ENCODE measurements at regions not wholly inside any gene's neighbourhood (a gene's known extent, or its start where the extent isn't known, plus 50 kb on each side); places are given as distances from the start of the nearest gene placed in this dataset.

- no CpG with 5 or more reads among the region's 2 CpGs for WGBS (ENCODE audit: extremely low coverage, insufficient coverage, low lambda C conversion rate)
- no peaks in the 10 kb centered on the region for H3K27me3 ChIP-seq (ENCODE audit: insufficient read depth, low read length, poor library complexity)
Observed at GRCh38 chr2:136051001-136051724, 65.7 kb upstream of the DARS1 start.

GRCh38 chr2:136049991-136050920, 64.8 kb upstream of the DARS1 start:
- no peak overlapping the region for H2BK15ac ChIP-seq (replicated peaks; ENCODE audit: low read depth)
- no peak overlapping the region for H3K27ac ChIP-seq (ENCODE audit: low read depth, low read length)
- H3K56ac ChIP-seq (ENCODE audit: low read length), result no peak overlapping the region
- H3K36me3 ChIP-seq (ENCODE audit: control insufficient read depth, insufficient read depth, low read length), result no peaks in the 10 kb centered on the region
- H3K4me1 ChIP-seq (ENCODE audit: control insufficient read depth, low read depth, low read length), result no peaks in the 10 kb centered on the region
- no peak overlapping the region for H2AK5ac ChIP-seq (ENCODE audit: low read length)
- no peak overlapping the region for H2BK5ac ChIP-seq (ENCODE audit: low read length)
- WGBS (ENCODE audit: extremely low coverage, insufficient coverage, low lambda C conversion rate), result no CpG with 5 or more reads among the region's 3 CpGs
- no peak overlapping the region for H3K4ac ChIP-seq (ENCODE audit: low read depth, low read length)
- H3K79me1 ChIP-seq (ENCODE audit: low read length), result no peaks in the 10 kb centered on the region
- no peaks in the 10 kb centered on the region for H3K79me2 ChIP-seq (ENCODE audit: control insufficient read depth, insufficient read depth, low read length)
- H3K9ac ChIP-seq (ENCODE audit: low read length), result no peak overlapping the region
- no peak overlapping the region for H2BK120ac ChIP-seq (ENCODE audit: low read depth, low read length)
- H4K5ac ChIP-seq (ENCODE audit: low read length), result no peak overlapping the region
- no peak overlapping the region for H3K4me3 ChIP-seq (ENCODE audit: low read length)
- no peak overlapping the region for H3K23ac ChIP-seq (ENCODE audit: low read length)
- H4K8ac ChIP-seq (ENCODE audit: low read depth, low read length), result no peak overlapping the region
- no peak overlapping the region for H3K18ac ChIP-seq (ENCODE audit: low read length)
- no peak overlapping the region for H3K4me2 ChIP-seq (ENCODE audit: low read length)
- no peak for DNase-seq
- H3K27me3 ChIP-seq (ENCODE audit: insufficient read depth, low read length, poor library complexity), result no peaks in the 10 kb centered on the region

More at GRCh38 chr2:136051001-136051724, 65.7 kb upstream of the DARS1 start:
- Histone ChIP-seq H3K4ac (ENCODE audit: low read depth, low read length) (no peak overlapping the region), H3K4me2 (ENCODE audit: low read length) (no peak overlapping the region), H3K27ac (ENCODE audit: low read depth, low read length) (no peak overlapping the region), H3K4me1 (ENCODE audit: control insufficient read depth, low read depth, low read length) (no peaks in the 10 kb centered on the region), H3K9ac (ENCODE audit: low read length) (no peak overlapping the region), H2BK5ac (ENCODE audit: low read length) (no peak overlapping the region), H2AK5ac (ENCODE audit: low read length) (no peak overlapping the region), H2BK120ac (ENCODE audit: low read depth, low read length) (no peak overlapping the region), H3K4me3 (ENCODE audit: low read length) (no peak overlapping the region), H4K8ac (ENCODE audit: low read depth, low read length) (no peak overlapping the region), H3K79me1 (ENCODE audit: low read length) (no peaks in the 10 kb centered on the region), H3K56ac (ENCODE audit: low read length) (no peak overlapping the region), H2BK15ac (replicated peaks; ENCODE audit: low read depth) (no peak overlapping the region), H3K23ac (ENCODE audit: low read length) (no peak overlapping the region), H4K5ac (ENCODE audit: low read length) (no peak overlapping the region), H3K36me3 (ENCODE audit: control insufficient read depth, insufficient read depth, low read length) (no peaks in the 10 kb centered on the region), H3K79me2 (ENCODE audit: control insufficient read depth, insufficient read depth, low read length) (no peaks in the 10 kb centered on the region), H3K18ac (ENCODE audit: low read length) (no peak overlapping the region)
- no peak for DNase-seq

GRCh38 chr2:136049011-136049742, 63.8 kb upstream of the DARS1 start:
- Histone ChIP-seq H3K4me3 (ENCODE audit: low read length) (no peak overlapping the region), H3K27ac (ENCODE audit: low read depth, low read length) (no peak overlapping the region), H2BK5ac (ENCODE audit: low read length) (no peak overlapping the region), H3K79me2 (ENCODE audit: control insufficient read depth, insufficient read depth, low read length) (no peaks in the 10 kb centered on the region), H3K18ac (ENCODE audit: low read length) (no peak overlapping the region), H3K4me2 (ENCODE audit: low read length) (no peak overlapping the region), H2AK5ac (ENCODE audit: low read length) (no peak overlapping the region), H3K4ac (ENCODE audit: low read depth, low read length) (no peak overlapping the region), H3K27me3 (ENCODE audit: insufficient read depth, low read length, poor library complexity) (no peaks in the 10 kb centered on the region), H2BK120ac (ENCODE audit: low read depth, low read length) (no peak overlapping the region), H3K9ac (ENCODE audit: low read length) (no peak overlapping the region), H2BK15ac (replicated peaks; ENCODE audit: low read depth) (no peak overlapping the region), H3K4me1 (ENCODE audit: control insufficient read depth, low read depth, low read length) (no peaks in the 10 kb centered on the region), H3K56ac (ENCODE audit: low read length) (no peak overlapping the region), H3K79me1 (ENCODE audit: low read length) (no peaks in the 10 kb centered on the region), H3K23ac (ENCODE audit: low read length) (no peak overlapping the region), H4K8ac (ENCODE audit: low read depth, low read length) (no peak overlapping the region), H4K5ac (ENCODE audit: low read length) (no peak overlapping the region), H3K36me3 (ENCODE audit: control insufficient read depth, insufficient read depth, low read length) (no peaks in the 10 kb centered on the region)
- no peak for DNase-seq
- WGBS (ENCODE audit: extremely low coverage, insufficient coverage, low lambda C conversion rate), result no CpG with 5 or more reads among the region's 3 CpGs

- Histone ChIP-seq H3K4ac (ENCODE audit: low read depth, low read length) (no peak overlapping the region), H3K18ac (ENCODE audit: low read length) (no peak overlapping the region), H3K23ac (ENCODE audit: low read length) (no peak overlapping the region), H3K79me1 (ENCODE audit: low read length) (no peaks in the 10 kb centered on the region), H2AK5ac (ENCODE audit: low read length) (no peak overlapping the region), H3K36me3 (ENCODE audit: control insufficient read depth, insufficient read depth, low read length) (no peaks in the 10 kb centered on the region), H4K8ac (ENCODE audit: low read depth, low read length) (no peak overlapping the region), H2BK5ac (ENCODE audit: low read length) (no peak overlapping the region), H3K4me1 (ENCODE audit: control insufficient read depth, low read depth, low read length) (no peaks in the 10 kb centered on the region), H3K27ac (ENCODE audit: low read depth, low read length) (no peak overlapping the region), H3K4me3 (ENCODE audit: low read length) (no peak overlapping the region), H2BK15ac (replicated peaks; ENCODE audit: low read depth) (no peak overlapping the region), H3K9ac (ENCODE audit: low read length) (no peak overlapping the region), H3K4me2 (ENCODE audit: low read length) (no peak overlapping the region), H4K5ac (ENCODE audit: low read length) (no peak overlapping the region), H3K56ac (ENCODE audit: low read length) (no peak overlapping the region), H3K79me2 (ENCODE audit: control insufficient read depth, insufficient read depth, low read length) (no peaks in the 10 kb centered on the region), H3K27me3 (ENCODE audit: insufficient read depth, low read length, poor library complexity) (no peaks in the 10 kb centered on the region), H2BK120ac (ENCODE audit: low read depth, low read length) (no peak overlapping the region)
- WGBS (ENCODE audit: extremely low coverage, insufficient coverage, low lambda C conversion rate), result no CpG with 5 or more reads among the region's 1 CpG
- no peak for DNase-seq
Observed at GRCh38 chr2:136045835-136046570, 60.6 kb upstream of the DARS1 start.

DNA sequence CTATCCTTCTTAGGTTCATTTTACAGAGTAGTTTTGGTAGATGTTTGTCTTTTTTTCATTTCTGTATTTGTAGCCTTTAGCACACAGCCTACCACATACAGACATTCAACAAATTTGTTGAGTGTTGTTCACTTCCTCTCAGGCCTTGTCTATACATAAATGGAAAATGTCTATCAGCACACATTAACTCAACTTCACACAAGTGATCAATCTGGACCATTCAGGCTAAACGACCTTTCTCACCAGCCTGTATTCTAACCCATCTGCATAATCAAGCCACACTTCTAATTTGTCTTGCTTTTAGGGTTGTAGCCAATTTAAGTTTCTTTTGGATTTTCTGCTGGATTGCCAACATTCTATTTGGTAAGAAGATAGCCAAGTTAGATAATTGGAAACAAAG, 59.9 kb upstream of the DARS1 start:
- Histone ChIP-seq H2BK5ac (ENCODE audit: low read length) (no peak overlapping the region), H2BK120ac (ENCODE audit: low read depth, low read length) (no peak overlapping the region), H3K27me3 (ENCODE audit: insufficient read depth, low read length, poor library complexity) (no peaks in the 10 kb centered on the region), H3K23ac (ENCODE audit: low read length) (no peak overlapping the region), H2BK15ac (replicated peaks; ENCODE audit: low read depth) (no peak overlapping the region), H3K4ac (ENCODE audit: low read depth, low read length) (no peak overlapping the region), H3K36me3 (ENCODE audit: control insufficient read depth, insufficient read depth, low read length) (no peaks in the 10 kb centered on the region), H3K56ac (ENCODE audit: low read length) (no peak overlapping the region), H4K5ac (ENCODE audit: low read length) (no peak overlapping the region), H4K8ac (ENCODE audit: low read depth, low read length) (no peak overlapping the region), H3K4me3 (ENCODE audit: low read length) (no peak overlapping the region), H3K18ac (ENCODE audit: low read length) (no peak overlapping the region), H3K4me1 (ENCODE audit: control insufficient read depth, low read depth, low read length) (no peaks in the 10 kb centered on the region), H2AK5ac (ENCODE audit: low read length) (no peak overlapping the region), H3K79me1 (ENCODE audit: low read length) (no peaks in the 10 kb centered on the region), H3K9ac (ENCODE audit: low read length) (no peak overlapping the region), H3K27ac (ENCODE audit: low read depth, low read length) (no peak overlapping the region), H3K79me2 (ENCODE audit: control insufficient read depth, insufficient read depth, low read length) (no peaks in the 10 kb centered on the region), H3K4me2 (ENCODE audit: low read length) (no peak overlapping the region)
- no CpG with 5 or more reads among the region's 1 CpG for WGBS (ENCODE audit: extremely low coverage, insufficient coverage, low lambda C conversion rate)
- no peak for DNase-seq
